Osteoblast (primary cell): ENCODE measurements at regions not wholly inside any gene's neighbourhood (a gene's known extent, or its start where the extent isn't known, plus 50 kb on each side); places are given as distances from the start of the nearest gene placed in this dataset.

Experiments
- DNase-seq: peaks from one replicate; pipeline ENCODE4 v3.0.0; 2011; ENCODE audit warnings: low spot score, mixed read lengths; ENCODE audit not compliant: insufficient read length; ENCODE audit errors: missing footprints
- H2AFZ ChIP-seq: 2 replicates; pipeline ENCODE4 v1.6.0; 2011; ENCODE audit warnings: mild to moderate bottlenecking, low read length
- H3K27ac ChIP-seq: 2 replicates; pipeline ENCODE4 v1.5.1; 2011; ENCODE audit warnings: mild to moderate bottlenecking, low read depth, low read length, moderate library complexity
- H3K27me3 ChIP-seq: 2 replicates; pipeline ENCODE4 v1.6.0; 2012; ENCODE audit warnings: mild to moderate bottlenecking, control low read depth, inconsistent platforms, low read length, moderate library complexity; ENCODE audit not compliant: insufficient read depth
- H3K36me3 ChIP-seq: 2 replicates; pipeline ENCODE4 v1.5.1; 2011; ENCODE audit warnings: mild to moderate bottlenecking, low read length, control low read depth, moderate library complexity; ENCODE audit not compliant: insufficient read depth
- H3K4me1 ChIP-seq: 2 replicates; pipeline ENCODE4 v1.5.1; 2011; ENCODE audit warnings: mild to moderate bottlenecking, low read length, control low read depth, moderate library complexity; ENCODE audit not compliant: insufficient read depth
- H3K4me2 ChIP-seq: 2 replicates; pipeline ENCODE4 v1.6.0; 2011; ENCODE audit warnings: mild to moderate bottlenecking, low read length; ENCODE audit not compliant: insufficient read depth
- H3K4me3 ChIP-seq: fragments of 200-600 bp; sonication (generic); 3 replicates; pipeline ENCODE4 v1.5.1; 2012; ENCODE audit warnings: mild to moderate bottlenecking, low read length, inconsistent platforms; ENCODE audit not compliant: insufficient read depth
- H3K79me2 ChIP-seq: 2 replicates; pipeline ENCODE4 v1.6.0; 2012; ENCODE audit warnings: mild to moderate bottlenecking, low read length, control low read depth, inconsistent platforms; ENCODE audit not compliant: insufficient read depth
- H3K9me3 ChIP-seq: 2 replicates; pipeline ENCODE4 v1.5.1; 2011; ENCODE audit warnings: low read depth, low read length, control low read depth
- H4K20me1 ChIP-seq: 2 replicates; pipeline ENCODE4 v1.6.0; 2012; ENCODE audit warnings: mild to moderate bottlenecking, low read length, control low read depth; ENCODE audit not compliant: insufficient read depth
- CTCF ChIP-seq: IDR thresholded peaks from 2 replicates; pipeline ENCODE4 v1.5.1; 2011; ENCODE audit warnings: mild to moderate bottlenecking, low read depth, low read length, moderate library complexity; ENCODE audit errors: extremely low read depth

GRCh38 chr11:116607027-116607426 lies 165.8 kb downstream of the BUD13 start:
- no peaks in the 10 kb centered on the region for H3K36me3 ChIP-seq
- H2AFZ ChIP-seq: no peak overlapping the region
- TF ChIP-seq CTCF: no peak
- no peak overlapping the region for H3K4me2 ChIP-seq
- H3K4me1 ChIP-seq: no peaks in the 10 kb centered on the region
- no peaks in the 10 kb centered on the region for H3K27me3 ChIP-seq
- H3K4me3 ChIP-seq: no peak overlapping the region
- H3K9me3 ChIP-seq: no peaks in the 10 kb centered on the region
- no peak overlapping the region for H3K27ac ChIP-seq
- no peaks in the 10 kb centered on the region for H3K79me2 ChIP-seq
- H4K20me1 ChIP-seq: no peaks in the 10 kb centered on the region
- no peak for DNase-seq

GRCh38 chr11:116605543-116606459 lies 167.0 kb downstream of the BUD13 start:
- Histone ChIP-seq H3K27ac (no peak overlapping the region), H3K4me3 (no peak overlapping the region), H3K36me3 (no peaks in the 10 kb centered on the region), H3K27me3 (no peaks in the 10 kb centered on the region), H3K4me1 (no peaks in the 10 kb centered on the region), H2AFZ (no peak overlapping the region), H3K4me2 (no peak overlapping the region), H3K79me2 (no peaks in the 10 kb centered on the region), H3K9me3 (no peaks in the 10 kb centered on the region), H4K20me1 (no peaks in the 10 kb centered on the region)
- TF ChIP-seq CTCF: peak; percentile 31
- DNase-seq: no peak

GRCh38 chr11:116603728-116604323 lies 169.0 kb downstream of the BUD13 start:
- H3K27ac ChIP-seq: no peak overlapping the region
- no peaks in the 10 kb centered on the region for H3K36me3 ChIP-seq
- H3K27me3 ChIP-seq: no peaks in the 10 kb centered on the region
- no peak overlapping the region for H2AFZ ChIP-seq
- H4K20me1 ChIP-seq: no peaks in the 10 kb centered on the region
- H3K4me2 ChIP-seq: no peak overlapping the region
- no peak for TF ChIP-seq CTCF
- no peak for DNase-seq
- no peak overlapping the region for H3K4me3 ChIP-seq
- H3K9me3 ChIP-seq: no peaks in the 10 kb centered on the region
- no peaks in the 10 kb centered on the region for H3K4me1 ChIP-seq
- no peaks in the 10 kb centered on the region for H3K79me2 ChIP-seq

GRCh38 chr11:116602637-116602942 lies 170.2 kb downstream of the BUD13 start:
- no peak overlapping the region for H2AFZ ChIP-seq
- H3K36me3 ChIP-seq: no peaks in the 10 kb centered on the region
- no peaks in the 10 kb centered on the region for H3K27me3 ChIP-seq
- H4K20me1 ChIP-seq: no peaks in the 10 kb centered on the region
- no peak for TF ChIP-seq CTCF
- no peaks in the 10 kb centered on the region for H3K79me2 ChIP-seq
- H3K4me1 ChIP-seq: no peaks in the 10 kb centered on the region
- no peak overlapping the region for H3K27ac ChIP-seq
- no peaks in the 10 kb centered on the region for H3K9me3 ChIP-seq
- H3K4me3 ChIP-seq: no peak overlapping the region
- H3K4me2 ChIP-seq: no peak overlapping the region
- no peak for DNase-seq
